Karpas-422 (cell line): ENCODE measurements at regions not wholly inside any gene's neighbourhood (a gene's known extent, or its start where the extent isn't known, plus 50 kb on each side); places are given as distances from the start of the nearest gene placed in this dataset.
"Not testable (repeated sequence)": the region's sequence is repeated elsewhere in the genome, so short reads cannot be mapped to it uniquely, and the experiment has no call there.

Source experiments
- DNase-seq: peaks from one replicate; pipeline ENCODE4 v3.0.0-alpha.2; 2015
- H2AFZ ChIP-seq: fragments of 200-600 bp; sonication (generic); 2 replicates; pipeline ENCODE4 v1.6.1; 2014; ENCODE audit warnings: antibody characterized with exemption, low read length, mixed read lengths
- H3K27ac ChIP-seq: fragments of 200-600 bp; sonication (generic); 2 replicates; pipeline ENCODE4 v1.5.1; 2014; ENCODE audit warnings: mild to moderate bottlenecking, low read length, moderate library complexity
- H3K27me3 ChIP-seq: fragments of 200-600 bp; sonication (generic); 2 replicates; pipeline ENCODE4 v1.6.1; 2014; ENCODE audit warnings: low read length, mixed read lengths
- H3K36me3 ChIP-seq: fragments of 200-600 bp; sonication (generic); 2 replicates; pipeline ENCODE4 v1.6.1; 2014; ENCODE audit warnings: low read length, mixed read lengths; ENCODE audit not compliant: insufficient read depth
- H3K4me1 ChIP-seq: fragments of 200-600 bp; sonication (generic); 2 replicates; pipeline ENCODE4 v1.6.1; 2014; ENCODE audit warnings: mild to moderate bottlenecking, low read length, mixed read lengths
- H3K4me2 ChIP-seq: fragments of 200-600 bp; sonication (generic); 2 replicates; pipeline ENCODE4 v1.6.1; 2014; ENCODE audit warnings: low read length, low read depth, mild to moderate bottlenecking; ENCODE audit not compliant: poor library complexity, severe bottlenecking
- H3K4me3 ChIP-seq: fragments of 200-600 bp; sonication (generic); 2 replicates; pipeline ENCODE4 v1.5.1; 2014; ENCODE audit warnings: mild to moderate bottlenecking, antibody characterized with exemption, low read length, mixed read lengths
- H3K79me2 ChIP-seq: fragments of 200-600 bp; sonication (generic); 2 replicates; pipeline ENCODE4 v1.6.1; 2014; ENCODE audit warnings: mild to moderate bottlenecking, low read length, mixed read lengths
- H3K9ac ChIP-seq: fragments of 200-600 bp; sonication (generic); 2 replicates; pipeline ENCODE4 v1.6.0; 2014; ENCODE audit warnings: low read length
- H3K9me2 ChIP-seq: fragments of 200-600 bp; sonication (generic), shearing (Covaris generic); replicated peaks from 2 replicates; pipeline ENCODE4 v1.6.0; 2014; ENCODE audit warnings: mild to moderate bottlenecking, low read length, moderate library complexity; ENCODE audit not compliant: insufficient read depth
- H3K9me3 ChIP-seq: fragments of 300-700, 200-600 bp; sonication (generic); 2 replicates; pipeline ENCODE4 v1.6.1; 2014; ENCODE audit warnings: low read length, mixed read lengths
- H4K20me1 ChIP-seq: fragments of 200-600 bp; sonication (generic); 2 replicates; pipeline ENCODE4 v1.6.1; 2014; ENCODE audit warnings: mild to moderate bottlenecking, antibody characterized with exemption, low read length, low read depth; ENCODE audit not compliant: insufficient read depth

GRCh38 chr2:111609146-111609844 lies 274.7 kb downstream of the ANAPC1 start:
- H3K4me1 ChIP-seq, H3K9me2 ChIP-seq, H3K36me3 ChIP-seq, DNase-seq, H3K79me2 ChIP-seq, H4K20me1 ChIP-seq, H3K4me3 ChIP-seq, H3K4me2 ChIP-seq, H3K27me3 ChIP-seq, H3K9me3 ChIP-seq, H2AFZ ChIP-seq, H3K9ac ChIP-seq, H3K27ac ChIP-seq: not testable (repeated sequence)

DNA sequence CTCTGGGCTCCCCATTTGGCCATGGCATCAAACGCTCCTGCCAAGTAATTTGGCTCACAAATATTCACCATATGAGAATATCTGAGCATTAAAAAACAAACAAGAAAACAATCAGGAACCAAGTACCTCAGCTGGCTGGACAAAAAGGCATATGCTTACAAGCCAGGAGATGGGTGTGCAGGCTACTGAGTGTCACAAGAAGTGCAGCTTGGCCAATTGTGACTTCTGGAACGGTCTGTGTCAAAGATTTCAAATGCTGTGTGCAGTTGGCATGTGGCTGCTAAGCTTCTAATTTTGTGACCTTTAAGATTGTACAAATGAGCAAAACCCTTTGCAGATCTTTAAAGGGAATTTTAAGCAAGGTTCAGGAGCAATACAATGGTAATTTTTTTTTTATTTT lies 274.0 kb downstream of the ANAPC1 start:
- not testable (repeated sequence) for H3K9me2 ChIP-seq, DNase-seq, H3K9ac ChIP-seq, H4K20me1 ChIP-seq, H3K4me1 ChIP-seq, H2AFZ ChIP-seq, H3K27me3 ChIP-seq, H3K36me3 ChIP-seq, H3K4me3 ChIP-seq, H3K4me2 ChIP-seq, H3K9me3 ChIP-seq, H3K79me2 ChIP-seq, H3K27ac ChIP-seq

- Histone ChIP-seq H3K79me2 (no peaks in the 10 kb centered on the region), H3K4me2 (no peak overlapping the region), H3K9me2 (no peaks in the 10 kb centered on the region), H3K4me3 (no peak overlapping the region), H3K36me3 (no peaks in the 10 kb centered on the region), H3K9ac (no peak overlapping the region), H4K20me1 (no peaks in the 10 kb centered on the region), H3K4me1 (no peaks in the 10 kb centered on the region), H2AFZ (no peak overlapping the region), H3K9me3 (no peaks in the 10 kb centered on the region), H3K27me3 (no peaks in the 10 kb centered on the region), H3K27ac (no peak overlapping the region)
- DNase-seq = no peak
These were observed 267.3 kb downstream of the ANAPC1 start for GRCh38 chr2:111616651-111617218.

- Histone ChIP-seq H4K20me1 (no peaks in the 10 kb centered on the region), H3K79me2 (no peaks in the 10 kb centered on the region), H3K9ac (no peak overlapping the region), H3K36me3 (no peaks in the 10 kb centered on the region), H2AFZ (no peak overlapping the region), H3K4me1 (no peaks in the 10 kb centered on the region), H3K4me2 (no peak overlapping the region), H3K9me2 (no peaks in the 10 kb centered on the region), H3K27me3 (no peaks in the 10 kb centered on the region), H3K27ac (no peak overlapping the region), H3K4me3 (no peak overlapping the region), H3K9me3 (no peaks in the 10 kb centered on the region)
- no peak for DNase-seq
These were observed 266.4 kb downstream of the ANAPC1 start for GRCh38 chr2:111617299-111618225.

- Histone ChIP-seq H3K27ac (no peak overlapping the region), H3K9me2 (no peaks in the 10 kb centered on the region), H3K36me3 (no peaks in the 10 kb centered on the region), H4K20me1 (no peaks in the 10 kb centered on the region), H3K4me3 (no peak overlapping the region), H3K9me3 (no peaks in the 10 kb centered on the region), H2AFZ (no peak overlapping the region), H3K9ac (no peak overlapping the region), H3K27me3 (no peaks in the 10 kb centered on the region), H3K79me2 (no peaks in the 10 kb centered on the region), H3K4me1 (no peaks in the 10 kb centered on the region), H3K4me2 (no peak overlapping the region)
- DNase-seq = peak; percentile 28
These were observed 265.6 kb downstream of the ANAPC1 start for GRCh38 chr2:111618226-111618977.

DNA sequence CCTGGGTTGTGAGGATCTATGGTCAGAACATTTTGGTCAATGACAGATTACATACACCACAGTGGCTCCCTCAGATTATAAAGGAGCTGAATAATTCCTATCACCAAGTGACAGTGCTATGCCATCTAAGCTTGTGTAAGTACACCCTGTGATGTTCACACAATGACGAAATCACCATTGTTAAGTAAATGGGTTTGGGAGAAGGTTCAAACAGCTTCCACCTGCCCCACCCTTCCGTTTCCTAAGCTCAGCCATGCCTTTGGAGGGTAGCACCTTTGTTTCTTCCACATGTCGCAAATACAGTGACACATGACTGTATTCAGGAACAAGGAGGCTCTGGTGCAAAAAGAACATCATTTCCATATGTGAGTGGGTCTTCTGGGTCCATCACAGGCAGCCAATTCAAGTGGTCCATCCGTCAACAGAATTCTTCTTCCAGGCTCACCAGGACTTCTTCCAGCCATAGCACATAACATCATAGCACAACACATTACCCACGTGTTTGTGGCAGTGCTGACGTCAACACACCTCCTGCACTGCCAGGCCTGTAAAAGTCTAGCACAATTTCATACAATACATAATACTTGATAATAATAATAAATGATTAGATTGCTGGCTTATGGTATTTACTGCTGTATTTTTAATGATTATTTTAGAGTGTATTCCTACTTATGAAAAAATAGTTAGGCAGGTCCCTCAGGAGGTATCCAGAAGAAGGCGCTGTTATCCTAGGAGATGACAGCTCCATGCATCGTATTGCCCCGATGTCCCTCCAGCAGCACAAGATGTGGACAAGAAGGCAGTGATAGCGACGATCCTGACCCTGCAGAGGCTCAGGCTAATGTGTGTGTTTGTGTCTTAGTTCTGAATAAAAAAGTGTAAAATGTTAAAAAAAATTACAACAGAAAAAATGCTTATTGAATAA lies 264.8 kb downstream of the ANAPC1 start:
- Histone ChIP-seq H3K4me3 (no peak overlapping the region), H3K27ac (no peak overlapping the region), H3K27me3 (no peaks in the 10 kb centered on the region), H2AFZ (no peak overlapping the region), H3K9me3 (no peaks in the 10 kb centered on the region), H3K9me2 (no peaks in the 10 kb centered on the region), H3K79me2 (no peaks in the 10 kb centered on the region), H3K9ac (no peak overlapping the region), H4K20me1 (no peaks in the 10 kb centered on the region), H3K4me2 (no peak overlapping the region), H3K4me1 (no peaks in the 10 kb centered on the region), H3K36me3 (no peaks in the 10 kb centered on the region)
- DNase-seq = peak; percentile 23

DNA sequence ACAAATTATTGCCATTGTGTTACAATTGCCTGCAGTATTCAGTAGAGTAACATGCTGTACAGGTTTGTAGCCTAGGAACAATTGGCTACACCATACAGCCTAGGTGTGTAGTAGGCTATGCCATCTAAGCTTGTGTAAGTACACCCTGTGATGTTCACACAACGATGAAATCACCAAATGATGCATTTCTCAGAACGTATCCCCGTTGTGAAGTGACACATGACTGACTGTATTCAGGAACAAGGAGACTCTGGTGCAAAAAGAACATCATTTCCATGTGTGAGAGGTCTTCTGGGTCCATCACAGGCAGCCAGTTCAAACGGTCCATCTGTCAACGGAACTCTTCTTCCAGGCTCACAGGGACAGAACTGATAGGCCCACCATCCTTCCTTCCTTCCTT lies 263.7 kb downstream of the ANAPC1 start:
- no peaks in the 10 kb centered on the region for H4K20me1 ChIP-seq
- H2AFZ ChIP-seq = no peak overlapping the region
- no peak overlapping the region for H3K4me2 ChIP-seq
- H3K36me3 ChIP-seq = no peaks in the 10 kb centered on the region
- no peak overlapping the region for H3K27ac ChIP-seq
- H3K4me3 ChIP-seq = no peak overlapping the region
- DNase-seq = no peak
- no peaks in the 10 kb centered on the region for H3K79me2 ChIP-seq
- H3K4me1 ChIP-seq = peaks cover 6% of the 10 kb centered on the region
- no peaks in the 10 kb centered on the region for H3K27me3 ChIP-seq
- H3K9ac ChIP-seq = no peak overlapping the region
- no peaks in the 10 kb centered on the region for H3K9me2 ChIP-seq
- no peaks in the 10 kb centered on the region for H3K9me3 ChIP-seq
